ENCODE measurements at regions not wholly inside any gene's neighbourhood (a gene's known extent, or its start where the extent isn't known, plus 50 kb on each side); places are given as distances from the start of the nearest gene placed in this dataset.

DNA sequence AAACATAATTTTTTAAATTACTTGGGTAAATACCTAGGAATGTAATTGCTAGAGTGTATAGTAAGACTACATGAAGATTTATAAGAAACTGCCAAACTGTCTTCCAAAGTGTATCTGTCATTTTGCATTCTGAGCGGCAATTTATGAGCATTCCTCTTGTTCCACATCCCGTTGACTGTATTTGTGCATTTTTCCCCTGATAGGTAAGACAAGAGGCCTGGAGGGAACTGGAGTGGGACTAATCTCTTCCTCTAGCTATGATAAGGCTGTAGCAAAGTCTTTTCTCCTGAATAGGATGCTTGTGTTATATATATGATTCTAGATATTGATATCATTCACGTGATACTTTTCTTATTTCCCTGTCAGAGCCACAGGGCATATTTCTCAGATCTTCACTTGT lies 1557.5 kb downstream of the GRIK2 start:
- Histone ChIP-seq H3K27ac (ENCODE audit: low read depth, low read length) (no peak overlapping the region), H3K4me3 (ENCODE audit: low read length) (no peak overlapping the region), H3K36me3 (ENCODE audit: control insufficient read depth, insufficient read depth, low read length) (no peaks in the 10 kb centered on the region), H3K9ac (ENCODE audit: extremely low read depth, low read length, poor library complexity, severe bottlenecking) (no peak overlapping the region), H3K27me3 (ENCODE audit: control insufficient read depth, insufficient read depth, low read length, poor library complexity, severe bottlenecking) (no peaks in the 10 kb centered on the region), H3K9me3 (ENCODE audit: control insufficient read depth, low read length) (no peaks in the 10 kb centered on the region), H3K4me1 (ENCODE audit: control insufficient read depth, insufficient read depth, low read length) (peaks cover 6% of the 10 kb centered on the region)
- TF ChIP-seq, protein P1, sequence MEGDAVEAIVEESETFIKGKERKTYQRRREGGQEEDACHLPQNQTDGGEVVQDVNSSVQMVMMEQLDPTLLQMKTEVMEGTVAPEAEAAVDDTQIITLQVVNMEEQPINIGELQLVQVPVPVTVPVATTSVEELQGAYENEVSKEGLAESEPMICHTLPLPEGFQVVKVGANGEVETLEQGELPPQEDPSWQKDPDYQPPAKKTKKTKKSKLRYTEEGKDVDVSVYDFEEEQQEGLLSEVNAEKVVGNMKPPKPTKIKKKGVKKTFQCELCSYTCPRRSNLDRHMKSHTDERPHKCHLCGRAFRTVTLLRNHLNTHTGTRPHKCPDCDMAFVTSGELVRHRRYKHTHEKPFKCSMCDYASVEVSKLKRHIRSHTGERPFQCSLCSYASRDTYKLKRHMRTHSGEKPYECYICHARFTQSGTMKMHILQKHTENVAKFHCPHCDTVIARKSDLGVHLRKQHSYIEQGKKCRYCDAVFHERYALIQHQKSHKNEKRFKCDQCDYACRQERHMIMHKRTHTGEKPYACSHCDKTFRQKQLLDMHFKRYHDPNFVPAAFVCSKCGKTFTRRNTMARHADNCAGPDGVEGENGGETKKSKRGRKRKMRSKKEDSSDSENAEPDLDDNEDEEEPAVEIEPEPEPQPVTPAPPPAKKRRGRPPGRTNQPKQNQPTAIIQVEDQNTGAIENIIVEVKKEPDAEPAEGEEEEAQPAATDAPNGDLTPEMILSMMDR (conservative IDR thresholded peaks at IDR 0.05): no peak
- Mint-ChIP-seq H3K9me3 (no peaks in the 10 kb centered on the region), H3K4me1 (peaks cover 3% of the 10 kb centered on the region), H3K4me3 (no peak overlapping the region), H3K36me3 (ENCODE audit: low read depth) (no peaks in the 10 kb centered on the region), H3K27me3 (ENCODE audit: insufficient read depth) (no peaks in the 10 kb centered on the region), H3K27ac (no peak overlapping the region)
- WGBS, 2 experiments (ENCODE audit: insufficient coverage in 1 of 2, insufficient read length in 1 of 2): 95 to 96% methylated on average over 2 to 3 of the region's 3 CpGs
- no peak for DNase-seq

DNA sequence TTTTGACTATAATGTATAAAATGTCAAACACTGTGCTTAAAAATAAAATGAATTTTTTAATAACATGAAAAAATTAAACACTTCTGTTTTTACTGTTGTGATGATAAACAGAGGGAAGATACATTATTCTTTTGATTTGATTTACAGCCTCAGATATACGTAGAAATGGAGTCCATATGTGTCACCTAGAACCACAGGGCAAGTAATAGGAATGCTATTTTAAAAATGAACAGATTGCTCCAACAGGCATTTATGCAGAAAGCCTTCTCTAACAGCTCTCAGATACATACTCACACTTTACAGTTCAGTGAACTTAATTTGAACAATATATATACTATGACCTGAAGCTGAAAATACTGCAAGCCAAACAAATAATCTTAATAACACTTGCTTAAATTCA lies 1551.0 kb downstream of the GRIK2 start:
- H3K9ac ChIP-seq (ENCODE audit: extremely low read depth, low read length, poor library complexity, severe bottlenecking): no peak overlapping the region
- H3K27me3 Mint-ChIP-seq (ENCODE audit: insufficient read depth): no peaks in the 10 kb centered on the region
- H3K27ac ChIP-seq (ENCODE audit: low read depth, low read length): no peak overlapping the region
- H3K4me1 ChIP-seq (ENCODE audit: control insufficient read depth, insufficient read depth, low read length): no peaks in the 10 kb centered on the region
- H3K27me3 ChIP-seq (ENCODE audit: control insufficient read depth, insufficient read depth, low read length, poor library complexity, severe bottlenecking): no peaks in the 10 kb centered on the region
- no peak overlapping the region for H3K27ac Mint-ChIP-seq
- H3K4me3 ChIP-seq (ENCODE audit: low read length): no peak overlapping the region
- H3K4me3 Mint-ChIP-seq: no peak overlapping the region
- no peaks in the 10 kb centered on the region for H3K4me1 Mint-ChIP-seq
- no peaks in the 10 kb centered on the region for H3K36me3 Mint-ChIP-seq (ENCODE audit: low read depth)
- H3K9me3 Mint-ChIP-seq: no peaks in the 10 kb centered on the region
- no peaks in the 10 kb centered on the region for H3K9me3 ChIP-seq (ENCODE audit: control insufficient read depth, low read length)
- H3K36me3 ChIP-seq (ENCODE audit: control insufficient read depth, insufficient read depth, low read length): no peaks in the 10 kb centered on the region
- DNase-seq: no peak
- TF ChIP-seq, protein P1 (conservative IDR thresholded peaks at IDR 0.05): no peak
- WGBS, 2 experiments (ENCODE audit: insufficient coverage in 1 of 2, insufficient read length in 1 of 2): 84% methylated on average over 1 of the region's 1 CpG; no CpG with 5 or more reads in 1 of the 2 experiments

DNA sequence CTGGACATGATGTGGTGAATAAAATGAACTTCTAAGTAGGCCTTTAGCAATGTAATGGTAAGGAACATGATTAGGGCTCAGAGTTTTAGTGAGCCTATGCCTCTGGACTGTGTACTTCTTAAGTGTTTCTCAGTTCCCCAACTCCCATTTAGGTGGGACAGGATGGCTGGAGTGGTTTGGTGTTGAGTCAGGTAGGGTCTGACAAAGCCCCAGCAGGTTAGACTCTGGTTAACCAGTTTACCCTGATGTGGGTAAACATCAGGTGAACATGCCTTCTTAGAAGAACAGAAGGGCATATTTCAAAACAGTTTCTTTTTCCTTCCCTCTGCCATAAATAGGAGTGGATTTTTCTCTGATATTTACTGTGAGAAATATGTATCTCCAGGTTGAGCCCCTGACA lies 1548.7 kb downstream of the GRIK2 start:
- H3K27ac ChIP-seq (ENCODE audit: low read depth, low read length): no peak overlapping the region
- no peak overlapping the region for H3K27ac Mint-ChIP-seq
- no peak for DNase-seq
- no peak overlapping the region for H3K4me3 ChIP-seq (ENCODE audit: low read length)
- H3K4me1 Mint-ChIP-seq: no peaks in the 10 kb centered on the region
- no peak overlapping the region for H3K4me3 Mint-ChIP-seq
- H3K9me3 ChIP-seq (ENCODE audit: control insufficient read depth, low read length): no peaks in the 10 kb centered on the region
- no peaks in the 10 kb centered on the region for H3K27me3 Mint-ChIP-seq (ENCODE audit: insufficient read depth)
- no peaks in the 10 kb centered on the region for H3K27me3 ChIP-seq (ENCODE audit: control insufficient read depth, insufficient read depth, low read length, poor library complexity, severe bottlenecking)
- TF ChIP-seq, protein P1 (conservative IDR thresholded peaks at IDR 0.05): no peak
- no peaks in the 10 kb centered on the region for H3K4me1 ChIP-seq (ENCODE audit: control insufficient read depth, insufficient read depth, low read length)
- no peaks in the 10 kb centered on the region for H3K36me3 Mint-ChIP-seq (ENCODE audit: low read depth)
- no peaks in the 10 kb centered on the region for H3K36me3 ChIP-seq (ENCODE audit: control insufficient read depth, insufficient read depth, low read length)
- H3K9ac ChIP-seq (ENCODE audit: extremely low read depth, low read length, poor library complexity, severe bottlenecking): no peak overlapping the region
- H3K9me3 Mint-ChIP-seq: no peaks in the 10 kb centered on the region
